ENCODE measurements at regions not wholly inside any gene's neighbourhood (a gene's known extent, or its start where the extent isn't known, plus 50 kb on each side); places are given as distances from the start of the nearest gene placed in this dataset.

DNA sequence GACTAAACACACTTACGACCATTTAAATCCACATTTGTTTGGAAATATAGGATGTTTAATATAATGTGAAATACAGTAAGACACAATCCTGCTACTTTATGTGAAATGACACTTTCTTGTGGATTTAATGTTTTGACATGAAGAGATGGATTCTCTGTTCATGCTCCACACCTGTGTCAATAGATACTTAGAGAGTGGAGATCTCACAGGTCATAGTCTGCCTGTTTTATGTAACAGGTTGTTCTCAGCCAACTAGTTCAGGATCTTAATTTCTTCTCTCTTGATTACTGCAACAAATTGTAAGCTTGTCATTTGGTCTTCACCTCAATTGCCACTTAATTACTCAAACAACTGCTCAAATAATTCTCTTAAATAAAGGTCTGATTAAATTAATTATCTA lies 1621.2 kb downstream of the PCDH7 start:
- no peak for DNase-seq

DNA sequence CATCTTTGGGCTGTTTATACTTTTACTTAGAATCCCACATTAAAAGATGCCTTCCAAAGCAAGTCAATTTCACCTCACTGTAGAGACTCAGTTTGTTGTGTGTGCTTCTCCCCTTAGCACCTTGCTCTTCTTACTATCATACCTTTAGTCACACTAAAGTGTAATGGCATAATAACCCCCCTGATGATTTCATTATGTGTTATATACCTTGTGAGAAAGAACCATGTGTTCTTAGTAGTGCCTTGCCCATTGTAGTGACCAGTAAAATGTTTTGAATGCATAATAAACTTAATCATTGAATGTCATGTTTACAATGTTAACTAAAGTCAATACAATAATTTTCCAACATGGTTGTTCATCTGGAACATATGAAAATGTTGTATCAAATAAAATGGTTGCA lies 1621.9 kb downstream of the PCDH7 start:
- no peak for DNase-seq

DNA sequence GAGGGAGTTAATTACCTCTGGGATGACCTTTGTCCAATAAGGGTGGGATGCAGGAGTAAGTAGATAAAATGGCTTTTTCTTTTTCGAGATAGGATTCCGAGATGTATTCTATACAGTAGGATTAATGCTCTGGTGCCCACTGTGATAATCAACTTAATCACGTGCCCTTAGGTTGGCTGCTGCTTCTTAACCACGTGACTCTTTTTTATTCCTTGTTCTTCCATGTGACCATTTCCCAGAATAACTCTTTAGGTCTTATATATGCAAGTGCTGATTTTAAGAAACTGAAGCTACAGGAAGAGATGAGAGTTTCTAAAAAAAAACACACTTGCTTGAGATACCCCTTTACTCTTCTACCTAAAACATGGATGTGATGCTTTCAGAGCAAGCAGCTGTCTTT lies 1628.9 kb downstream of the PCDH7 start:
- no peak for DNase-seq

DNA sequence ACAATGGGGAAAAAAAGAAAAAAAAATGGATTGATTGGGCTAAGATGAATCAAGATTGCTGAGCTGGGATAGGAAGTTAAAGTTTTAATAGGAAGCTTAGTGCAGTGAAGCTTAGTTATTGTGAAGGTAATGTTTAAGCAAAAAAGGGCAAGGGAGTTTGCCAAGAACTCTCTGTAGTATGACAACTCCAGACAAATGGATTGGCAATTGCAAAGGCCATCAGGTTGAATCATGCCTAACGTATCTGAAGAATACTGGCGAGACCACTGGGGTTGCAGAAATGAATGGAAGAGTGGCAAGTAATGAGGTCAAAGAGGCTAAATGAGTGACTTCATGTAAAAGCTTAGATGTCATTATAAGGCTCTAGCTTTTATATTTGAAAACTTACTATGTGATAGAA lies 1654.0 kb downstream of the PCDH7 start:
- DNase-seq = no peak

DNA sequence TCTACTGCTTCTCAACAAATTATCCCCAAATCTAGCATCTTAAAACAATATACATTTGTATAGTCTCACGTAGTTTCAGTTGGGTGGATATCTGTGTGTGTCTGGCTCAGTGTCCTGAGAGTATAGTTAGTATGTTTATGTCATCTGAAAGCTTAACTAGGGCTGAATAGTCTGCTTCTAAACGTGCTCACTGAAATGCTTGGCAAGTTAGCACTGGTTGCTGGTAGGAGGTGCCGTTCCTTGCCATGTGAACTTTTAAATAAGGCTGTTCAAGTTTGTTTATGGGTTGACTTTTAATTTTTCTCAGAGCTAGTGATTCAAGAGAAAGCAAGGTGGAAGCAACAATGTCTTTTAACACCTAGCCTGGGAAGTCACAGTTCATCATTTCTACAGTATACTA lies 1673.6 kb downstream of the PCDH7 start:
- DNase-seq = no peak

DNA sequence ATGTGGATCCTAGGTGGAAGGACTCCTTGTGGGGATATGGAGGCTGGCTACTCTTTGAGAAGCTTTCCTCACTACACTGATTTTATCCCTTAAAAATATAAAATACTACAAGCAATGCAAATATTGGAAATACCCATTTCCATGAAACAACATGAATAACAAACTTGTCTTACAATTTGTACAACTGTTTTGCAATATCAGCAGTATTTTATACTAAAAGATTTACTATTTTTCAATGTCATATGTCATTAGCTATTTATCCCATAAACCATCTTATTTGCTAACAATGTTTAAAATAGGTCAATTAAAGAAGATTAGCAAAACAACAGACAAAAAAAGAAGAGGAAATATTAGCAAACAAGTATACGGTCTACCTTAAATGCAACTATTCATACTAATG lies 1674.1 kb downstream of the PCDH7 start:
- no peak for DNase-seq

DNA sequence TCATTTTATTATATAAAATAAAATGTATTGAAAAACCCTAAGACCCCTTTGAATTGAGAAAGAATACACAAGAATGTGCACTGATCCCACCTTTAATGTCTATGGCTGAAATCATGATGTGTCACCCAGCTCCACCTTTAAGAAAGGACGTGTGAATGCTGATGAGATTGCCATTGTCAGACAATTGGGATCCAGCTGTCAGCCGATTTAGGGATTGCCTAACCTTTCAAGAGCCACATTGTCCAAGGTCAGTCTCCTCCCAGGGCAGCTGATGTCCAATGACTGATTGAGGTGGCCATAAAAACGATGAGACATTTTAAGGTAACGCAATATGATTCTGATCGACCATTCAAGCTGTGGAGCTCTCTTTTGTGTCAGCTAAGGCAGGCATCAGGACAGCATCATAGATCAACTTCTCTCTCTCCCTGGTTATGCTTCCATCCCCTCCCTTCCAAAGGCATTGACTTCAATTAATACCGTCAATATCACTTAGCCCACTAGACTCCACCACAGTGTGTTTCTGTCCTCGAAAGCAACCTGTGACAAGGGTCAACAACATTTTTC lies 1676.4 kb downstream of the PCDH7 start:
- DNase-seq = no peak

DNA sequence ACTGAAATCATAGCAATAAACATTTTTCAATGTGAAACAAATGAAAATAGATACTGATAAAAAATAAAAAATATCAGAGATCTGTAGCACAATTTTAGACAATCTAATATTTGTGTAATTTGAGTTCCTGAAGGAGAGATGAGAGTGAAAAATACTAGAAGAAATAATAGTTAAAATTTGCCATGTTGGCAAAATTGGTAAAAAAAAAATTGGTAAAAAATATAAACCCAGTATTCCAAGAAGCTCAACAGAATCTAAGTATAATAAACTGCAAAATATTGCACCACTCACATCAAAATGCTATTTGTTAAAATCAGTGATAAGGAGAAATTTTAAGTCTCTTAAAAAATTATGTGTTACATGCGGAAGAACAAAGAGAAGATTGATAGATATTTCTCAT lies 1680.7 kb downstream of the PCDH7 start:
- DNase-seq = no peak

DNA sequence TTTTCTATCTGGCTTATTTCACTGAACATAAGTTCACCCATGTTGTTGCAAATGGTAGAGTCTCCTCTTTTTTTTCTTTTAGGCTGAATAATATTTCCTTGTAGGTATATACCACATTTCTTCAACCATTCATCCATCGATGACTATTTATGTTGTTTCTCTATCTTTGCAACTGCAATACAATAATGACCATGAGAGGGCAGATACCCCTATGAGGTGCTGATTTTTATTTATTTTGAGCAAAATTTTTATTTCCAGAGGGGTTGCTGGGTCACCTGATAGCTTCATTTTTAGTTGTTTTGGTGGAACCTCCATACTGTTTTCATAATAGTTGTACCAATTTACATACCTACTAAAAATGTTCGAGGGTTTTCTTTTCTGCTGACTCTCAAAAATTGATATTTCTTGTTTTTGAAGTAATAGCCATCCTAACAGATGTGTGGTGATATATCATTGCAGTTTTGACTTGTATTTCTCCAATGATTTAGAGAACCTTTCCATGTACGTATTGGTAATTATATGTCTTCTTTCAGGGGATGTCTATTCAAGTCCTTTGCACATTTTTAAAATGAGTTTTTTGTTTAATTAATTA lies 1697.0 kb downstream of the PCDH7 start:
- no peak for DNase-seq

DNA sequence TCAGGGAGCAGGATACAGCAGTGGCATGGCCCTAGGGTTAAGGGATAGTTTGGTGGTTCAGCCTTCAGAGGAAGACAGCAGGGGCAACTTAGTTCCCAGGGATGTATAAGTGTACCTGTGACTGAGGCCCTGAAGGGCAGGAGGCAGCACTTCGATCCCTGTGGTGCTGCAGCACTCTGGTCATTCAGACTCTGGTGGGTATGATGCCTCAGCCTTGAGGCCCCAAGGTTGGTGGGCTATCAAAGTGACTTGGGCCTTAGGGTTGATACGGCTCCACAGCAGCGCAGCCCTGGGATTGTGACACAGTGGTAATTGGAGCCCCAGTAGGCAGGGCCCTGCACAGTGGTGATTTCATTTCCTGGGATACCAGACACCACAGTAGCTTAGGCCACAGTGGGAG lies 1703.1 kb downstream of the PCDH7 start:
- no peak for DNase-seq

DNA sequence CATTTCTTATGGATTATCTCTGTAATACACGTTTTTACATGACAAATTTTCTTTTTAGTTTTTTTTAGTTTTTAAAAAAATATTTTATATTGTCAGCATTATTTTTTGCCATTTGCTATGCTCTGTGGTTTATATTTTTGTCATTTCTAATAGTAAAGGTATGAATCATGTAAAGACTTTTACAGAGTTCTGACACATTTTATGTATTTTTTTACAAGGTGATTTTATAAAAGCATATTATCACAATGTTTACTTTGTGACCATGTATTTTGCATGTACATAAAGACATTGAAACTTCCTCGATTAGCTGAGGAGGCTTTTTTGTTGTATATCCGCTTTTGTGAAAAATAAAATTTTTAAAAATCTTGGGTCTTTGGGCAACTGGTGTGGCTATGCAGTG lies 1705.1 kb downstream of the PCDH7 start:
- DNase-seq = no peak

DNA sequence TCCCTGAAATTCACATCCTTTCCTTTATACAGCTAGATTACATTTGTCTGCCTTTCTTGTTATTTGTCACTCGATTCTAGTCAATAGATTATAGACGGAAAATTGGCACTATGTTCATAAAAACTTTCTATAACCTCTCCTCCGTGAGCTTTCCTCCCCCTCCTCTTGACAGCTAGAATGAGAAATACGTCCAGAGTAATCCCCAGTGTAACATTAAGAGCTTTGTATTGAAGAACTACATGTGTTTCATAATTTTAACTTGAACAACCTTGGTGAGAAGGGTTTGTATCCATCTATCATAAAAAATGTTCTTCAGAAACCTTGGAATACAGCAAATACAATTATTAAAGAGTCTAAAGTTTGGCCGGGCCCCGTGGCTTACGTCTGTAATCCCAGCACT lies 1707.4 kb downstream of the PCDH7 start:
- DNase-seq = no peak

DNA sequence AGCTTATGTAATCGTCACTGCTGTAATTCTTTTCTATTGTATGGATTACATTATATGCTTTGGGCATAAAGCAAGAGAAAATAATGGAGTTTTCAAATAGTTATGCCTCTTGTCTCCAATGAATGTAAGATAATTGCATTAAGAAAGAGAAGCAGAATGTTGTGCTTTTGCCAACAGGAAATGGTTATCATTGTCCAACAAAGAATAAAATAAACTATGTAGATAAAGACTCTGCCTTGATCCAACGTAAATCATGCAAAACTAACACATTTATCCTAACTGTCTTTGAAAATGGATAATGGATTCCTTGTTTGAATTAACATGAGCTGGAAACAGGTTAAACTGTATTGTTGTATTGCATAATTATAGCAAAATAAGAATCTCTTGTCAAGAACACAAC lies 1709.0 kb downstream of the PCDH7 start:
- DNase-seq = no peak

DNA sequence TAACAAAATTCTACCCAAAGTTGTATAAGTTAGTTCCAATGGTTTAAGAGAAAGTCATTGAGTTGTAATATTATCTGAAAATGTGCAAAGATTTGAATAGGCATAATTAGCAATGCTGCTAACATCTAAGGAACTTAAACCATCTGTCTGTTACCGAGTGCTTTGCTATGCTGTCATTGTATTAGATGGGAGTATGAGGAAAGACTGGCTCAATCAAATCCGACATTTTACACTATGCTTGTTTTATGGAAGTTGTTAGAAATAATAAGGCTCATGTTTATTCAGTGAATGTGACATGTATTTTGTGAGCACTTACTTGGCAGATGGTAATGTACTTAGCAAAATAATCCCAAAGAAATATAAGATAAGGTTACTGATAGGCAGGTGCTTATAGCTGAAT lies 1715.1 kb downstream of the PCDH7 start:
- DNase-seq = no peak

DNA sequence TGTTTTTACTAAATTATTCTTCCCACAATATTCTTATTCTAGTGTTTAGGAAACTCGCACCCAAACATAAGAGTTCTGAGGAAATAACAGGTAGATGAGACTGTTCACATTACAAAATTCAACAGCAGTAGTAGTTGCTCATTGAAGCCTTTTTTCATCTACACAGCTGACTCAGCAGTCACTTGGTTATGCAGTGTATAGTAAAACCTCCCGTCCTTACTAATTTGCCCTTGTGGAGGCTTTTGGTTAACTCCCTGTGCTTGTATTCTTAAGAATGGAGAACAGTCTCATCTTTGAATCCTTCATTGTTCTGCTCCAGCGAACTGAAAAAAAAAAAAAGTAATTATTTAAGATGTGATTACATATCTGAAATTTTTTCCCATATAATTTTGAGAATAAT lies 1716.6 kb downstream of the PCDH7 start:
- DNase-seq = no peak

DNA sequence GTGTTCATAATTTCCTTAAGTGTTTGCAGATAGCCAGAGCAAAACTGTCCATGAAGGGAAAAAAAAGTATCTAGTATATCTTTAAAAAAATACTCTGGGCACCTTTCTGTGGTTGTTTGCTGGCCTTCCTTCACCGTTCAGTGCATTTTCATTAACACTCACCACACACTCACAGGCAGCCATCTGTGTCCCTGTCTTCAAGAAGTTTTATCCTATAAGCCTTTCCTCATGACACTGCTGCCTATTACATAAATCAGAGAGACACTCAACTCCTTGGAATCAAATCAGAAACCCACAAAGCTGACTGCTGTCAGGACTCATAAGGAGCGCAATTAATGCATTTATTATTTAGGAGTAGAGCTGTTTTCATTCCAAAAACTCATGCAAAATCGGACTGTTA lies 1720.2 kb downstream of the PCDH7 start:
- DNase-seq = no peak

DNA sequence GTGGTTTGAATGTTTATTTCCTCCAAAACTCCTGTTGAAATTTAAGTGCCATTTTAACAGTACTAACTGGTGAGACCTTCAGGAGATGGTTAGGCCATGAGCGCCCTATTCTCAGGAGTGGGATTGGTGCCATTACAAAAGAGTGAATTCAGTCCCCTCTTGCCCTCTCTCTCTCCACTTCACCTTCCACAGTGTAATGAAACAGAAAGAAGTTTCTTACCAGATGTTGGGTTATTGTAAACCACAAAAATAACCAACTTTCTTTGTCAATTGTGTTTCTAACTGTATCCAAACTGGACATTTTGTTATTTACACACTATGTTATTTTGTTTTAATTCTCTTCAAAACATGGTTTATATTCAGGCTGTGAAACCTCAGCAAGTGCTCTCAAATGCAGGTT lies 1734.3 kb downstream of the PCDH7 start:
- DNase-seq = no peak

DNA sequence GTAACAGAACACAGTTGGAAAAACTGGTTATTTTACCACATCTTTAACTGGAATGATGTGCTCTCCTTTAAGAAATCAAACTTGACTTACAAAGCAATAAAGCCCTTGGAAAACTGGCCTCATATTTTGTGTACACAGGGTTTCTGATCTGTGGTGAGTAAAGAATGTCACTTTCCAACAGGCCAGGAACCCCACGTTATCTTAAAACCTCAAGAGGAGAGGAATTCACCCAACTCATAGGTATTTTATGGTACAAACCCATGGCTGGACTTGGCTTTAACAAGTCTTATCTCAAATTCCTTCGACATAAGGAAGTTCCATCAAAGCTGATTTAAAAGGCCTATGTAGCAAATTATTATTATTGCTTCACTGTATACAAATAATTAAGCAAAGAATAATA lies 1735.1 kb downstream of the PCDH7 start:
- DNase-seq = no peak

DNA sequence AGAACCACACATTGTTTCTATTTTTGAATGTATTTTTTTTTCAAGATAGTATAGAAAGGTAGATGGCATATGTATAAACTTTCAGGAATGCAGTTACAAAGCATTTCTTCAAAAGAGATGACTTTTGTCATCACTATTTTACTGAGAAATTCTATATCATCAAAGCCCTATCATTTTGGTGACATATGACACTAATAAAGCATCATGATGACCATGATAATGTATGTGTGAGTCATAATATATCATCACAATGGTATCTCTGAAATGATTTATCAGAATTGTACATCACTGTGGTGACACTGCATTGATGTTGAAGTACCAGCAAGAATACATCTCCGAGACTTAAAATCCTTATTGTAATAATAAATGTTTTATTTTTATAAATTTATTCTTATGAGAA lies 1740.8 kb downstream of the PCDH7 start:
- DNase-seq = no peak

DNA sequence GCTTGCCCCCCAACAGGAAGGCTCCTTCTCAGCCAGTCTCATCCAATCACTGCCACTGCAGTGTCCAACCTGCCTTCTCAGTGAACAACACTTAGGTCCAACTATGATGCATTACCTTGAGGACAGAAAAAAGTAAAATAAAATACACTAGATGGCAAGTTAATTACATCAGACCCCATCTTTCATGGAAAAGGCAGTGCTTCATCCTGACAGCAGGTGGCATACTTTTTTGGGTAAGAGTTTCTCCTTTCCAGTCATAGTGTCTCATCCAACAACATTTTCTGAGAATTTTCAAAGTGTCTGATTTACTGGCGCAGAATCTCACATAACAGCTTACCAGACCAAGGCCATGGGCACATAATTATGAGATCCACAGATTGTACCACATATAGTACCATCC lies 1742.8 kb downstream of the PCDH7 start:
- no peak for DNase-seq

DNA sequence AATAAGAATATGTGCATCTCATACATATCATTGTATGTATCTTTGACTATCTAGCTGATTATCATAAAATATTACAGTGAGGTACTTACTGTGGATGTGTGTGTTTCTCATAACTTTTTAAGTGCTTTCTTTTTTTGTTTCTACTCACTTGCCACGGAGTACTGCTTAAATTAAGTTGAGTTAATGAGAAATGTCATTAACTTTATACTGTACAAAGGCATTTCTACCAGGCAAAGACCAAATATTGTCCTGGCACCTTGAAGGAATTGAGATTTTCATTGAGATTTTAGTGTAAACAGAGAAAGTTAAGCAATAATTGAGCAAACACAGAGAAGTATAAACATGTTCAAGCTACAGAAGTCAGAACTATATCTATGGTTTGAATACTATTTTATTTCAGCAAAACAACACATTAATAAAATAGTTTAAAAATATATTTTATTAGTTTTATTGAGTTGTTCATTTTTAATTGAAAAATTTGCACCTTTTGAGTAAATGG lies 1750.0 kb downstream of the PCDH7 start:
- DNase-seq = no peak

DNA sequence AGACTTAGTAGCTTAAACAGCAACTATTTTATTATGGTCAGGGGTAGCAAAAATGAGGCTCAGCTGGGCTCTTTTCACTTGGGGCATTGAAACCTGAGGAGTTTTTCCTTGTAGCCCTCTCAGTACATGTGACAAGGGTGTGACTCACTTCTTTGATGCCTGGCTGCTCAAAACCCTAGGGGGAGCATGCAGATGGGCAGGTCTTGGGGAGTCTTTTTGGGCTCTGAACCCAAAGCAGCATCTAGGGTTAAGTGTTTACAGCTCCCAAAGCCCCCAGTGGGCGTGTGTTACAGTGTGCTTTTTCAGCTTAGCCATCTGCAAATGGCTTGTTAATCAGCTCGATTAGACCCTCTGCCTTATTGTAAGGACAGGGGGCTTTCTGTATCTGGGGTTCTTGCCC lies 1752.7 kb downstream of the PCDH7 start:
- no peak for DNase-seq

DNA sequence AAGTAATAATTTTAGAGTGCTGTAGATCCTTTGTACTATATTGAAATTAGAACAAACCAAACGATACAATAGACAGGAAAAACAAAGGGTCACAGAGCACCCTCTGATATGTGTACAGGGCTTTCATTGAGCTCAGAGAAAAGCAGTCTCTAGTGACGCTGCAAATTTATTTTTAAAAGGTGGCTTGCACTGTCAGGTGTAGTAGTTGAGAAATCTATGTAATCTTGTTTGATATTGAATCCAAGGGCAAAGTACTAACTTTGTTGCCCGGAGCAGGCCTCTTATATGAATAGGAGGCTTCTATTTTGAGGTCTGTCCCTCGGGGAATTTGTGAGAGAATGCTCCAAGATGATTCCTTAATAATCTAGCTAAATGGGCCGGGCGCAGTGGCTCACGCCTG lies 1755.5 kb downstream of the PCDH7 start:
- DNase-seq = no peak

DNA sequence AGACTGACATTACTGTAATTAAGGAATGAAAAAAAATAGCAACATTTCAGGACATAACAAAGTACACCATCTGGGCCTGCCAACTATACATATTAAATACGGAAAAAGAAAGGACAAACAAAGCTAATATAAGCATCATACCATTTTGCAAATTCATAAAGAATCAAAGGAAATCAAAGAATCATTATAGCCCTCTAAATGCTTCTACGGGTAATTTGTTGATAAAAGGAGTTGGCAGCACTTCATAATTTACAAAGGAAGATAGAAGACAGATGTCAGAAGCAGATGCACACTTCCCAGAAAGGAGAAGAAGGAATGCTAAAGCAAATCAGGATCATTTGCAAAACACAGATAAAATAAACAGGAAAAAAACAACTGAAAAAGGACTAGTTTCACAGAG lies 1757.3 kb downstream of the PCDH7 start:
- no peak for DNase-seq

DNA sequence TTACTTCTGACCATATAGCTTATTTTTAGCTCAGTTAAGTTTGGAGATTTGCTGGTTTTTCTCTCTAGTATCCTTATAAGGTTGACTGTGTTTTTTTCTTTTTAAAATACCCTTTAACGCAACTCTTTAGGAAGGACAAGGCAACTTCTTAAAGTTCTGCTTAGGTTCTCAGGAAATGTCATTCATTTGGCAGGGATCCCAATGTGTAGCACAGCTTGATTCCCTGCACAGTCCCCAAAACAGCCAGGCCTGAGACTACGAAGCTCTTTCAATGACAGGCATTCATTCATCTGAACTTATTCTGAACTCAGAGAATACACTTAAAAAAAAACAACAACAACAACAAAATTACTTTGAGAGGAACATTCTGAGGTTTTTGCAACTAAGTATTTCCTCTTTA lies 1765.8 kb downstream of the PCDH7 start:
- DNase-seq = no peak

DNA sequence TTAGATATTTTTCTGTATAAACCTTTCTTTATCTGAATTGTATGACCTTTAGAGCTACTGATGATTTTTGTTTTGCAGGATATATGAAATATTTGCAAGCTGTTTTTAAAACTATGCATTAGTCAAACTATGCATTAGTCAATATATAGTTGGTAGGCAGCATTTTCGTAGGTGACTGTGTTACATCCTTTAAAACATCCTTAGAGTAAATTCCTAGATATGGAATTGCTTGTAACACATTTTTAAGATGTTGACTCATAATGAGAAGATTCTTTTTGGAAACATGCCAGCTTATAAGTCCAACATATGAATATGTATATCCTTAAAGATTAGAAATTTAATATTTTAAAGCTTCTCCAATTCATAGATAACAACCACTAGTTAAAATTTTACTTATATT lies 1768.5 kb downstream of the PCDH7 start:
- no peak for DNase-seq
